ACC112 (cell line): ENCODE measurements at regions not wholly inside any gene's neighbourhood (a gene's known extent, or its start where the extent isn't known, plus 50 kb on each side); places are given as distances from the start of the nearest gene placed in this dataset.

Source experiments
- H2AFZ ChIP-seq: fragments of 200-600 bp; sonication (generic); one replicate; pipeline ENCODE4 v1.6.0; 2017; ENCODE audit warnings: antibody characterized with exemption, low read length; ENCODE audit not compliant: unreplicated experiment
- H3K27ac ChIP-seq: fragments of 200-600 bp; sonication (generic); 2 replicates; pipeline ENCODE4 v1.5.1; 2014; ENCODE audit warnings: low read depth, mild to moderate bottlenecking, antibody characterized with exemption, low read length, moderate library complexity
- H3K27me3 ChIP-seq: fragments of 200-600 bp; sonication (generic); 2 replicates; pipeline ENCODE4 v1.6.1; 2014; ENCODE audit warnings: mild to moderate bottlenecking, antibody characterized with exemption, low read length, moderate library complexity, mixed read lengths; ENCODE audit not compliant: insufficient read depth
- H3K36me3 ChIP-seq: fragments of 200-600 bp; sonication (generic); 2 replicates; pipeline ENCODE4 v1.6.1; 2016; ENCODE audit warnings: mild to moderate bottlenecking, antibody characterized with exemption, low read length, moderate library complexity, mixed read lengths; ENCODE audit not compliant: insufficient read depth
- H3K4me1 ChIP-seq: fragments of 200-600 bp; sonication (generic); one replicate; pipeline ENCODE4 v1.6.1; 2016; ENCODE audit warnings: low read length, mixed read lengths; ENCODE audit not compliant: insufficient read depth, unreplicated experiment, control insufficient read depth
- H3K4me3 ChIP-seq: fragments of 200-600 bp; sonication (generic); 2 replicates; pipeline ENCODE4 v1.5.1; 2014; ENCODE audit warnings: mild to moderate bottlenecking, low read depth, low read length
- H3K79me2 ChIP-seq: fragments of 200-600 bp; sonication (generic); one replicate; pipeline ENCODE4 v1.6.0; 2016; ENCODE audit warnings: low read length; ENCODE audit not compliant: control insufficient read depth, unreplicated experiment, insufficient read depth

DNA sequence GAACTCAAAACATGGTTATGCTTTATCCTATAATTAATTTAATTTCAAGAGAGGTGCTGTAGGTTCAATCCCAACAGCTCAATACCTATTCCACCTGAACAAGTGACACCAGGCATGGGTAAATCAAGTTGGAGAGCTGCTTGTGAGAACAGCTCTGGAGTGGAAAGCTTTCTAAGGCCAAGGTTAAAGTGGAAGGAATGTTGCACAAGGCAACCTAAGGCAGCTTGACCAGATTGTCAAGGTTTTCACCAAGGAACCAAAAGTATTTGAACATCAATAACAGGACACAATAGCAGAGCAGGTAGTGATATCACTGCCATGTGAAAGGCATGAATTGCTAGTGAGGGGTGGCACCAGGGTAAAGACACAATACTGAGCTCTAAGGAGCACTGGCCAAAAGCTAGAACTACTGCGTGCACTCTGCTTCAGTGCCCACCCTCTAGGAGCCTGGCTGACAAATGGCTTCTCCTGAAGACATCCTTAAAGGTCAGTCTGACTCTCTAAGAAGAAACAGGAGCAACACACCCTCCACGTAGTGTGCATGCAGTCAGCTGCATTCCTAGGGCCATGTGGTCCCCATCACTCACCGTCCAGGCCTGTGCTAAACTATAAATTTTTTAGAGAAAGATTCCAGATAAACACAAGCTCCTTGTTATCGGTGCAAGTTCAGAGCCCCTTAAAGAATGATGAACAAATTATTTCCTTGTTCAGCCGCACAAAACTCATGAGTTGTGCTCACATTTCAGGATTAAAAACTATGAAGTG is 677.7 kb upstream of the KLF4 start:
- no peak overlapping the region for H3K4me3 ChIP-seq
- H3K4me1 ChIP-seq, result peaks cover 18% of the 10 kb centered on the region
- H2AFZ ChIP-seq, result no peak overlapping the region
- no peaks in the 10 kb centered on the region for H3K36me3 ChIP-seq
- H3K79me2 ChIP-seq, result no peaks in the 10 kb centered on the region
- H3K27me3 ChIP-seq, result no peaks in the 10 kb centered on the region
- H3K27ac ChIP-seq, result no peak overlapping the region

DNA sequence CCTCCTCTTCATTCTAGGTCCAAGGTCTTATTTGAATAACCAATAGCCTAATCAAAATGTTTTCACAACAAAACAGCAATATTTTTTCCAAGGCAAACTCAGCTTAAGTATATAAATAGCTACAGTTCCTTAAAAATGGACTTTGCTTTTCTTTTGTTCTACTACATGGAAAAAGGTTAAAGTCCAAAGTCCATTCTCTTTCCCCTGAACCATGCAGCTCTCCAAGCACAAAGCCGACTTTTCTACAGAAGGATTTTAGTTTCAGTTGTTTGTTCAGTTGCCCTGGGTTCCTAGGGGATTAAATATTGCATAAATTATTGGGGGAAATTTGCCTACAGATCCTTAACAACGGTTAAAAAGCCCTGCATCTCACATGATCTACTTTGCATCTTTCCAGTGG is 677.0 kb upstream of the KLF4 start:
- H3K36me3 ChIP-seq, result no peaks in the 10 kb centered on the region
- peaks cover 18% of the 10 kb centered on the region for H3K4me1 ChIP-seq
- H3K4me3 ChIP-seq, result no peak overlapping the region
- no peak overlapping the region for H2AFZ ChIP-seq
- H3K27ac ChIP-seq, result no peak overlapping the region
- H3K27me3 ChIP-seq, result no peaks in the 10 kb centered on the region
- H3K79me2 ChIP-seq, result no peaks in the 10 kb centered on the region

DNA sequence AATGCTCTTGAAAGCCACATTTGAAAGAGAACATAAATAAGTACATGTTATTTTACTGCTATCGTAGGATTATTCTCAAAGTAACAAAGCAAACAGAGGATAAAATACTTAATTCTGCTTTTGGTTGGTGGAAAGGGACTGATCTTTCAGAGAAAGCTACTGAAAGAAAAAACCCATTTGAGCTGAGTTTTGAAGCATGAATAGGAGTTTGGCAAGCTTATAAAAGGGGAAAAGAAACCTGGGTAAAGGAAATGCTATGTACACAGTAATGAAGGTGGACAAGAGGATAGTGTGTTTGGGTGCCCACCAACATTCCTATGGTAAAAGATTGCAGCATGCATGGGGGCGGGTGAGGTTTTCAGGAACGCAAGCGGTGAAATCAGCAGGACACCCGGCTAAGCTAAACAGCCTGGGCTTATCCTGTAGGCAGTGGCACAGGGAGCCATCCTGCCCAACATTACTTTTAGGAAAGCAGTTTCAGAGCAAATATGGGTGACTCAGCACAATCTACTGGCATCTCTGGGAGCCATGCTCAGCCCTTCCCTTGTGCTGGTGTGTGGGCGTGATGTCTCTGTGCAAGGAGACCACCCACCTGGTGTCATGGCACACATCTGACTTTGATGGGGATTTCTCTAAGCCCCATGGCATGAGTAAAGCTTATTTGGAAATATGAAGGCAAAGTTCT is 673.9 kb upstream of the KLF4 start:
- Histone ChIP-seq H3K4me1 (peaks cover 18% of the 10 kb centered on the region), H3K36me3 (no peaks in the 10 kb centered on the region), H3K27ac (peak overlapping the region; percentile 30), H3K4me3 (no peak overlapping the region), H2AFZ (peak overlapping the region; percentile 19), H3K79me2 (no peaks in the 10 kb centered on the region), H3K27me3 (no peaks in the 10 kb centered on the region)

GRCh38 chr9:108162664-108163063 is 673.1 kb upstream of the KLF4 start:
- Histone ChIP-seq H3K4me3 (no peak overlapping the region), H3K27ac (peak overlapping the region; percentile 30), H3K4me1 (peaks cover 18% of the 10 kb centered on the region), H3K27me3 (no peaks in the 10 kb centered on the region), H2AFZ (no peak overlapping the region), H3K79me2 (no peaks in the 10 kb centered on the region), H3K36me3 (no peaks in the 10 kb centered on the region)

DNA sequence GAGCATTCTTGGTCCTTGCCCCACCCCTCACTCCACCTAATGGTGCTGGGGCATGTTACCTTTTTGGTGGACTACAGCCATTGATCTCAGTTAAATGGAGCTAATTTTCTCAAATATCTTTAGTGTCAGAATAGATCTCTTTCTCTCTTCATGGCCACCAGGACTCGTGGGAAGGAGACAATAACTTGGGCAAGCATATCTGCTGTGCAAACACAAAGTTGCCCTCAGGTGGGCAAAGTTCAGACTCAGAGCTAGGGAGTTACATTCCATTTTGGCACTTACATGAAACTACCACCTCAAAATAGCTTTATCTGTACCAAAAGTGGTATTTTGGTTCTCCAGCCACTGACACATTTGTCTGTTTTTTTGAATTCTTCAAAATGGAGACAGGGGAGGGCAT is 671.9 kb upstream of the KLF4 start:
- Histone ChIP-seq H3K4me1 (peaks cover 18% of the 10 kb centered on the region), H3K27me3 (no peaks in the 10 kb centered on the region), H3K79me2 (no peaks in the 10 kb centered on the region), H3K27ac (no peak overlapping the region), H2AFZ (no peak overlapping the region), H3K4me3 (no peak overlapping the region), H3K36me3 (no peaks in the 10 kb centered on the region)

DNA sequence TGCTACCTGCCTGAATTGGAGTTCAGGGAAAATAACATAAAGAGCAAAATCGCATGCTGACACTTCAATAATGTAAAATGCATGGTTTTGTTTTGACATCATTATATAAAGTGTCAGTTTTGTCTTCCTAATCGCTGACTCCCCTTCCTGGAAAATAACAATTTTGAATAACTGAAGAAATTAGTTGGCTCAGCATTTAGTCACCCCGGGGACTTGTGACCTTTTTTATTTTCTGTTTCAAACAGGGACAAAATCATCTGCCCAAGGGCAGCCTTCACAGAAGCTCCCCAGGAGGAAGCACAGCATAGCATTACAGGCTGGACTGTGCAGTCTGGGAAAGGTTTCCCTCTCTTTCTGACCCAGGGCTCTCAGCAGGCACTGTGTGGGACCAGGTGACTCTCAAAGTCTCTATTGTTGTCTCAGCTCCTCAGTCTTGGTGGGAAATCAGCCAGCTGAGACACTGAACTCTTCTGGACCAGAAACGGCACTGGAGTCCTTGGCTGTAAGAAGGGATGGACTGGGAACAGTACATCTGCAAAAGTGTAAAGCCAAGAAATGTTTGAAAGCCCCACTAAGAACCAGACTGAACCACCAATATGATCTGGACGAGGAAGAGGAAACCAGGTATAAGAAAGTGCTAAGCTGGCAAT is 671.3 kb upstream of the KLF4 start:
- peaks cover 25% of the 10 kb centered on the region for H3K4me1 ChIP-seq
- H3K36me3 ChIP-seq, result no peaks in the 10 kb centered on the region
- no peak overlapping the region for H3K4me3 ChIP-seq
- H3K79me2 ChIP-seq, result no peaks in the 10 kb centered on the region
- H2AFZ ChIP-seq, result no peak overlapping the region
- H3K27ac ChIP-seq, result no peak overlapping the region
- no peaks in the 10 kb centered on the region for H3K27me3 ChIP-seq

DNA sequence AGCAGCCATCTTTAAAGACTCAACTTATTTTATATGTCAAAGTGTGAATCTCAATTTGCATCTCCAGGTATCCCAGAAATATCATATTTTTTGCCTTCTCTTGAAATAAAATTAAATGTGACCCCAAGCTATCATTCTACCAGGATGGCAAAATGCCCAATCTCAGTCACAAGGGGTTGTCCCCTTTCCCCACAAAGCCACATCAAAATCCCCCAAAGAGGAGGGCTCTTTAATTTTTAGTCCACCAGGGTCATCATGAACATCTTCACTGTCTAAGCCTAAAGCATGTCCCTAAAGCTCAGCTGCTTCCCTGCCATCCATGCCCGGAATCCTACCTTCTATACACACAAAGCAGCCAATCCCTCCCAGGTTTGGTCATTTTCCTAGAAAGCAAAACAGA is 670.5 kb upstream of the KLF4 start:
- Histone ChIP-seq H3K36me3 (no peaks in the 10 kb centered on the region), H2AFZ (no peak overlapping the region), H3K27ac (no peak overlapping the region), H3K27me3 (no peaks in the 10 kb centered on the region), H3K4me1 (peaks cover 26% of the 10 kb centered on the region), H3K4me3 (no peak overlapping the region), H3K79me2 (no peaks in the 10 kb centered on the region)

- H3K4me1 ChIP-seq, result peaks cover 19% of the 10 kb centered on the region
- no peaks in the 10 kb centered on the region for H3K27me3 ChIP-seq
- no peaks in the 10 kb centered on the region for H3K79me2 ChIP-seq
- H3K27ac ChIP-seq, result no peak overlapping the region
- no peaks in the 10 kb centered on the region for H3K36me3 ChIP-seq
- H2AFZ ChIP-seq, result no peak overlapping the region
- H3K4me3 ChIP-seq, result no peak overlapping the region
These were observed 668.8 kb upstream of the KLF4 start for GRCh38 chr9:108158236-108158995.

GRCh38 chr9:108156270-108156998 is 666.9 kb upstream of the KLF4 start:
- H2AFZ ChIP-seq, result peak overlapping the region; percentile 10
- no peaks in the 10 kb centered on the region for H3K36me3 ChIP-seq
- peak overlapping the region; percentile 6; the same call in 1 of the 2 replicates for H3K4me3 ChIP-seq
- H3K79me2 ChIP-seq, result no peaks in the 10 kb centered on the region
- peaks cover 12% of the 10 kb centered on the region for H3K4me1 ChIP-seq
- no peak overlapping the region for H3K27ac ChIP-seq
- no peaks in the 10 kb centered on the region for H3K27me3 ChIP-seq

DNA sequence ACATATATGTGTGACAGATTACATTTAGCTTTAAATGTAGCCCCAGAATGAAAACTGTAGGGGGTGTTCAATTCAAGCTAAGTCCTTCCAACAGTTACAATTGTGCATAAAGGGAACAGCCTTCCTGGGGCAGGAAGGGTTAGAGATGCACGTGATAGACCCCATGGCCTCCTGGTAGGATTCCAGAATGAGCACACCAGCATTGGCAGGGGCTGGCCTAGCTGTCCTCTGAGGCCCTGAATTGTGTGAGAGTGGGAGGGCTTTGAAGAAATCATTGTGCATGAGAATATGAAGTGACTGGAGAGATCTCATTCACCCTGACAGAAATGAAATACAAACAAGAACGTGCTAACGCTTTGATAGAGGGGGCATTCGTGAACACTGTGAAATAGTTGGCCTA is 663.8 kb upstream of the KLF4 start:
- H3K4me1 ChIP-seq, result peaks cover 33% of the 10 kb centered on the region
- no peaks in the 10 kb centered on the region for H3K36me3 ChIP-seq
- H3K27me3 ChIP-seq, result no peaks in the 10 kb centered on the region
- no peak overlapping the region for H2AFZ ChIP-seq
- no peak overlapping the region for H3K4me3 ChIP-seq
- H3K79me2 ChIP-seq, result no peaks in the 10 kb centered on the region
- no peak overlapping the region for H3K27ac ChIP-seq
